ENCODE measurements at regions not wholly inside any gene's neighbourhood (a gene's known extent, or its start where the extent isn't known, plus 50 kb on each side); places are given as distances from the start of the nearest gene placed in this dataset.

DNA sequence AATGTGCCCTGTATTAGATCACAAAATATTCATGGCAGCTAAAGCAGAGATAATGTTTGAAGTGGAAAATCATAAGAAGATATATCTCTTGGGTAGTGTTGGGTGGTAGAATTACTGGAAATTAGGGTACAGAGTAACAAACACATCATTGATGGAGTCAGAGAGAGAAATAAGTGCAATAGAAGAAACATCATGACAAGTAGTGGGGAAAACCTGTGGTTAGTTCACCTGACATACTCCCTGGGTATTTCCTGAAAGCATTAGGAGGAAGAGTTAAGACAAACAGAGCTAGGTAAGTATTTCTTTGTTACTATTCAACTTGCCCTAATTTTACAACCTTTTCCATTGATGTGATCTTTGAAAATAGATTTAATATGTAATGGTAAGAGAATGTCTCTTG is 691.9 kb upstream of the SOX9 start:
- Histone ChIP-seq H3K4me2 (replicated peaks; ENCODE audit: low read depth, low read length, poor library complexity, severe bottlenecking) (no peak overlapping the region), H2AFZ (ENCODE audit: insufficient read depth, low read depth, low read length, poor library complexity, severe bottlenecking) (no peak overlapping the region), H3K9me3 (ENCODE audit: control extremely low read depth in 1 of 3, control insufficient read depth in 2 of 3, insufficient read depth in 1 of 3, low read length in 2 of 3) (peaks cover 0 to 2% (median 1%) of the 10 kb centered on the region in 3 donors), H3K4me3 (ENCODE audit: control extremely low read depth in 1 of 5, extremely low read depth in 1 of 5, insufficient read depth in 1 of 5, low read depth in 2 of 5, low read length in 4 of 5) (no peak overlapping the region), H3K27ac (ENCODE audit: low read length in 2 of 2) (no peak overlapping the region), H3K36me3 (replicated peaks in 1 of 2; ENCODE audit: control extremely low read depth in 1 of 2, control insufficient read depth in 1 of 2, extremely low read depth in 1 of 2, insufficient read depth in 2 of 2, low read length in 1 of 2) (no peaks in the 10 kb centered on the region), H3K4me1 (ENCODE audit: control insufficient read depth in 2 of 2, insufficient read depth in 2 of 2, low read length in 2 of 2) (no peaks in the 10 kb centered on the region), H4K20me1 (ENCODE audit: control insufficient read depth, insufficient read depth, low read length, poor library complexity, severe bottlenecking) (no peaks in the 10 kb centered on the region), H3K27me3 (replicated peaks in 1 of 4; ENCODE audit: control extremely low read depth in 1 of 4, control insufficient read depth in 3 of 4, insufficient read depth in 4 of 4, low read length in 3 of 4) (no peaks in the 10 kb centered on the region), H3K79me2 (ENCODE audit: control insufficient read depth, insufficient read depth, low read length) (no peaks in the 10 kb centered on the region), H3K9ac (ENCODE audit: low read length) (no peak overlapping the region)
- no peak for TF ChIP-seq EZH2 (IDR thresholded peaks at IDR 0.05; ENCODE audit: borderline replicate concordance, insufficient read depth, low read depth, low read length, poor library complexity, severe bottlenecking)
- TF ChIP-seq, protein P1, sequence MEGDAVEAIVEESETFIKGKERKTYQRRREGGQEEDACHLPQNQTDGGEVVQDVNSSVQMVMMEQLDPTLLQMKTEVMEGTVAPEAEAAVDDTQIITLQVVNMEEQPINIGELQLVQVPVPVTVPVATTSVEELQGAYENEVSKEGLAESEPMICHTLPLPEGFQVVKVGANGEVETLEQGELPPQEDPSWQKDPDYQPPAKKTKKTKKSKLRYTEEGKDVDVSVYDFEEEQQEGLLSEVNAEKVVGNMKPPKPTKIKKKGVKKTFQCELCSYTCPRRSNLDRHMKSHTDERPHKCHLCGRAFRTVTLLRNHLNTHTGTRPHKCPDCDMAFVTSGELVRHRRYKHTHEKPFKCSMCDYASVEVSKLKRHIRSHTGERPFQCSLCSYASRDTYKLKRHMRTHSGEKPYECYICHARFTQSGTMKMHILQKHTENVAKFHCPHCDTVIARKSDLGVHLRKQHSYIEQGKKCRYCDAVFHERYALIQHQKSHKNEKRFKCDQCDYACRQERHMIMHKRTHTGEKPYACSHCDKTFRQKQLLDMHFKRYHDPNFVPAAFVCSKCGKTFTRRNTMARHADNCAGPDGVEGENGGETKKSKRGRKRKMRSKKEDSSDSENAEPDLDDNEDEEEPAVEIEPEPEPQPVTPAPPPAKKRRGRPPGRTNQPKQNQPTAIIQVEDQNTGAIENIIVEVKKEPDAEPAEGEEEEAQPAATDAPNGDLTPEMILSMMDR (IDR thresholded peaks at IDR 0.05), result no peak
- H3K27me3 Mint-ChIP-seq, result no peaks in the 10 kb centered on the region
- H3K9me3 Mint-ChIP-seq (ENCODE audit: insufficient read depth), result peaks cover 5% of the 10 kb centered on the region
- DNase-seq, result no peak
- H3K4me1 Mint-ChIP-seq, result no peaks in the 10 kb centered on the region
- CTCF ChIA-PET, result no interaction called here
- no peak overlapping the region for H3K4me3 Mint-ChIP-seq
- no peak for ATAC-seq (ENCODE audit: low read depth)
- intact Hi-C loops (cut with micrococcal nuclease), result no loop called here
- POLR2A ChIA-PET, result no interaction called here
- H3K27ac Mint-ChIP-seq, result no peak overlapping the region

DNA sequence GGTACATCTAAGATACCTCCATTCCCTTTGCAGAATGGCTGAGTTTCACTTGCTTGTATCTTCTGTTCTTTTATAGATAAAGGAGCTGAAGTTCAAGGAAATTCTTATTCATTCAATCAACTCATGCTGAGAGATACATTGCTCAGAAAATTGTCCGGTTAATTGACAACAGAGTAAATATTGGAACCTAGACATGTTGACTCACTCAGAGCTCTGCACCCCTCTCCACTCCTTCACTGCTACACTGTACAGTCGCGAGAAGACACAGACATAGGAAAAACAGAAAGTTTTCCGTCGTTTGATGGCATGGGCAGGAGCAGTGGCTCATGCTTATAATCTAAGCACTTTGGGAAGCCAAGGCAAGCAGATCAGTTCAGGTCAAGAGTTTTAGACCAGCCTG is 690.5 kb upstream of the SOX9 start:
- ChIA-PET CTCF (no interaction called here), POLR2A (no interaction called here)
- intact Hi-C loops (cut with micrococcal nuclease), result no loop called here
- TF ChIP-seq, protein P1 (IDR thresholded peaks at IDR 0.05), result no peak
- no peak for TF ChIP-seq EZH2 (IDR thresholded peaks at IDR 0.05; ENCODE audit: borderline replicate concordance, insufficient read depth, low read depth, low read length, poor library complexity, severe bottlenecking)
- 100% methylated on average over 5 of the region's 5 CpGs for WGBS (ENCODE audit: insufficient coverage)
- peaks cover 0 to 2% (median 1%) of the 10 kb centered on the region in 3 donors for H3K9me3 ChIP-seq (ENCODE audit: control extremely low read depth in 1 of 3, control insufficient read depth in 2 of 3, insufficient read depth in 1 of 3, low read length in 2 of 3)
- H2AFZ ChIP-seq (ENCODE audit: insufficient read depth, low read depth, low read length, poor library complexity, severe bottlenecking), result no peak overlapping the region
- ATAC-seq (ENCODE audit: low read depth), result no peak
- no peaks in the 10 kb centered on the region for H3K79me2 ChIP-seq (ENCODE audit: control insufficient read depth, insufficient read depth, low read length)
- no peaks in the 10 kb centered on the region for H3K4me1 ChIP-seq (ENCODE audit: control insufficient read depth in 2 of 2, insufficient read depth in 2 of 2, low read length in 2 of 2)
- Mint-ChIP-seq H3K27me3 (no peaks in the 10 kb centered on the region), H3K27ac (no peak overlapping the region), H3K4me3 (no peak overlapping the region), H3K9me3 (ENCODE audit: insufficient read depth) (peaks cover 3% of the 10 kb centered on the region), H3K4me1 (no peaks in the 10 kb centered on the region)
- no peak overlapping the region for H3K4me3 ChIP-seq (ENCODE audit: control extremely low read depth in 1 of 5, extremely low read depth in 1 of 5, insufficient read depth in 1 of 5, low read depth in 2 of 5, low read length in 4 of 5)
- H3K4me2 ChIP-seq (replicated peaks; ENCODE audit: low read depth, low read length, poor library complexity, severe bottlenecking), result no peak overlapping the region
- H3K27me3 ChIP-seq (replicated peaks in 1 of 4; ENCODE audit: control extremely low read depth in 1 of 4, control insufficient read depth in 3 of 4, insufficient read depth in 4 of 4, low read length in 3 of 4), result no peaks in the 10 kb centered on the region
- no peaks in the 10 kb centered on the region for H3K36me3 ChIP-seq (replicated peaks in 1 of 2; ENCODE audit: control extremely low read depth in 1 of 2, control insufficient read depth in 1 of 2, extremely low read depth in 1 of 2, insufficient read depth in 2 of 2, low read length in 1 of 2)
- H4K20me1 ChIP-seq (ENCODE audit: control insufficient read depth, insufficient read depth, low read length, poor library complexity, severe bottlenecking), result no peaks in the 10 kb centered on the region
- H3K9ac ChIP-seq (ENCODE audit: low read length), result no peak overlapping the region
- no peak overlapping the region for H3K27ac ChIP-seq (ENCODE audit: low read length in 2 of 2)
- DNase-seq, result no peak

Data from B cell (primary cell).